SK-N-MC (cell line): ENCODE measurements at regions not wholly inside any gene's neighbourhood (a gene's known extent, or its start where the extent isn't known, plus 50 kb on each side); places are given as distances from the start of the nearest gene placed in this dataset.

Experiments
- EZH2 ChIP-seq: fragments of 200-600 bp; sonication (generic); IDR thresholded peaks from one replicate; pipeline ENCODE4 v1.6.1; 2017; ENCODE audit warnings: antibody characterized with exemption
- FOXP2 ChIP-seq: optimal IDR thresholded peaks from 2 replicates; pipeline ENCODE3; 2011; ENCODE audit warnings: mild to moderate bottlenecking, moderate library complexity; ENCODE audit not compliant: insufficient read depth; ENCODE audit errors: extremely low read length, control extremely low read depth
- POLR2AphosphoS5 ChIP-seq: IDR thresholded peaks from 2 replicates; pipeline ENCODE4 v1.6.1; 2012; ENCODE audit warnings: mild to moderate bottlenecking, low read depth, low read length, borderline replicate concordance

GRCh38 chr3:24657870-24658510, 163.3 kb upstream of the THRB start:
- TF ChIP-seq POLR2AphosphoS5: no peak
- no peak for TF ChIP-seq EZH2
- no peak for TF ChIP-seq FOXP2
